GM21529 (cell line): ENCODE measurements at regions not wholly inside any gene's neighbourhood (a gene's known extent, or its start where the extent isn't known, plus 50 kb on each side); places are given as distances from the start of the nearest gene placed in this dataset.
A peak's percentile ranks its signal among the peaks of the same experiment; 100 is the strongest.

Source experiments
- ATAC-seq: cut with Tn5 transposase; IDR thresholded peaks from one replicate; pipeline ENCODE4 v1.9.1; 2021; ENCODE audit not compliant: unreplicated experiment

DNA sequence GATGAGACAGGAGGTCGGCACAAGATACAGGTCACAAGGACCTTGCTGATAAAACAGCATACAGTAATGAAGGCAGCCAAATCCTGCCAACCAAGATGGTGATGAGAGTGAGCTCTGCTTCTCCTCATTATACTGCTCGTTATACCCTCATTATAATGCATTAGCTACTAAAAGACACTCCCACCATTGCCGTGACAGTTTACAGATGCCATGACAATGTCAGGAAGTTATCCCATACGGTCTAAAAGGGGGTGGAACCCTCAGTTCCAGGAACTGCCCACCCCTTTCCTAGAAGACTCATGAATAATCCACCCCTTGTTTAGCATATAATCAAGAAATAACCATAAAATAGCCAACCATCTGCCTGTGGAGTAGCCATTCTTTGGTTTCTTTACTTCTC, 224.2 kb downstream of the RBM43 start:
- ATAC-seq, result no peak

DNA sequence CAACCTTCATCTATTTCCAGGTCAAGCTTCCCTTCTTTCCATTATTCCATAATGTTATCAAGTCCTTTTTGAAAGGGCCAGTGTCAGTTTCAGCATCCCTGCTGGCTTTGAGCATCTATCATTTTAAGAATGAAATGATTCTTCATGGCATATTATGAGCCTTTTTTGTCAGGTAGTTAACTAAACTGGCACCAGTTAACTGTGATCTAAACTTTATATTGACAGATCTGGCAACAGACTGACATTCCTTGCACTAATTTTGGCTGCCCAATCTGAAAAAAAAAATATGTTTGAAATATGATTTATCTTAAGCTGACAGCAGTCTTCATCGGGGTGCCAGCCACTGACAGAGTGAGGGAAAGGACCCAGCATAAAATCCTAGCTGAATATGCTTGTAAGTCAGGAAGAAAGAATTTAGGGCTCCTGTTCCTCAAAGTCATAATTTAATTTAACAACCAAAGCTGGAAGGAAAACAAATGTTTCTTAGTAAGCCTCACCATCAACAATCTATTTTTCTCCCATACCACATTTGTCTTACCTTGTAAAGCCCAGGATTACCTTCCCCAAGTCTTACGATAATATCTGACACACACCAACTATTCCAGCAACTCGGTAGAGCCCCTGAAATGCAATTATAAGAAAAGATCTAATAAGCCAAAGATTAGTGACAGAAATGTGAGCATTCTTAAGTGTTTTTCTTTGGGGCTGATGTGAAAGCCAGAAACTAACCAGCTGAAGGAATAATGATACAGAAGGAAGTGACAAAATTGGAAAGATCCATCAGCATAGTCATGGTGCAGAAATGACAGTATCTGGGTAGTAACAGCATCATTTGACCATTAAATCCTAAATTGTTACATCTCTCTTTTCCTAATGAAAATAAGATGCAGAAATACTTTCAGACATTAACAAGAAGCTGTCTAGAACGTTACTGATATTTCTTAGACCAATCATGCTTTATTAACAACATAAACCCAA, 228.1 kb downstream of the RBM43 start:
- ATAC-seq, result no peak

DNA sequence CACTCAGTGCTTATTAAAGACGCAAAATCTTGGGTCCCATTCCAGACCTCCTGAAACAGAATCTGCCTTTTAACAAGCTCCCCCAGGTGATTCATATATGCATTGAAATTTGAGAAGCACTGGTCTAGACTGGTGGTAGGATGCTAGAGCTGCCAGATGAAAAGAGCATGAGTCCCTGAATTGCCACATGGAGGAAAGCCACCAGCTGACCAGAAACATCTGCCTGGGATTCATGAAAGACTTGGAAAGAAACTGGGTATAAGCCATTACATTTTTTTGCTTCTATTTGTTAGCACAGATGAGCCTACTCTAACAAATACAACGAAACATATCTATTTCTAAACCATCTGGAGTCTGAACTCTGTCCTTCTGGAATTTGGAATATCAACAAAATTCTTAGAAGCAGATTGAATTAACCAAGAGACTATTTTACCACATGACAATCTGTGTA, 228.9 kb downstream of the RBM43 start:
- ATAC-seq, result no peak

DNA sequence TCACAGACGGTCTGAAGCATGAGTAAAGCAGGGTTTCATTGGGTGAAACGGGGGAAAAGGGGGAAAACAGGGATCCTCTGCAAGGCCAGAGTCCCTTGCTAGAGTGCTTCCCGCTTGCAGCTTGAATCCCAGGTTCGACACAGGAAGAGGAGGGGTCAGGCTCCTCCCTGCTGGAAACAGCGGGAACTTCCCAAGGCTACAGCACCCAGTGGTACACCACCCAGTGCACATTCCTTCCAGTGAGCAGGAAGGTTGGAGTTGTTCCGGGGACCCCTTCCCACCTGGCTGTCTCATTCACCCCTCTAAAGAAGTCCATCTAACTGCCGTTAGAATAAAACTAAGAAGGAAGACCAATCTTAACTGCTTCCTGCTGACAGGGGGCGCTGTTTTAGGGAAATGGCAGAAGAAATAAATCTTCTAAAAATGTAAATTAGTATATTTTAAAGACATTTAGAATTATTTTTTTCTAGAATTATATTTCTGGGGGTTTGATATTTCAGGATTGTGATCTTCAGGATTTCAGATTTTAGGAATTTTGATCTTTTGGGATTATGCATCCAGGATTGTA, 230.9 kb downstream of the RBM43 start:
- no peak for ATAC-seq

DNA sequence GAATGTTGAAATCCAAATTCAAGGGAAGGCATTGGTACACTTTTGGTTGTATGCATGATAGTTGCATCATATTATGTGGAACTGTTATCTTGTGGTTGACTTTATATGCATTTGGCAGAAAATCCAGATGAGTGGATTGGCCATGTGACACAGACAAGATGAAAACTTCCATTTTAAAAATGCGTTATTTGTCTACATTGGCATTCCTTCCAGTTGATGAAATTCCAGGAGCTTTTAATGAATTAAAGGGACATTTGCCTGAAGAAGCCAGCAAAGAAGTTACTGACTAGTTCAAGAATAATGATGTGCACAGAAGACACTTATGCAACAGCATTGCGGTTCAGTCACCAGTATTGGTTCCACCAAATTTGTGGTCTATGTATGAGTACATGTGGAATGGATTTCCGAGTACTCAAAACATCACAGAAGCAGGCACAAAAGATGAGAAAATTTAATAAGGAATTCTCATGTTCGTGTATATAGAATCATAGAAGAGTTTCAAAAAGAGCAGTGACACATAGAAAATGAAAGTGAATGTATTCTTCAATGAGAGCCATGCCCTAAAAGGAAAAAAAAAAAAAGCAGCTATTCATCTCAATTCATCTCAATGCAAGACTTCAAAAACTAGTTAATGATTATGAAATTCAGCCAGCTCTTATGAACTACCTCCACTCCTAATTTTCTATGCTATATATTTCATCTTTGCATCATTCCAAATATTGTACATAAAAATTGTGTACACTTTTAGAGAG, 232.1 kb downstream of the RBM43 start:
- ATAC-seq, result no peak

DNA sequence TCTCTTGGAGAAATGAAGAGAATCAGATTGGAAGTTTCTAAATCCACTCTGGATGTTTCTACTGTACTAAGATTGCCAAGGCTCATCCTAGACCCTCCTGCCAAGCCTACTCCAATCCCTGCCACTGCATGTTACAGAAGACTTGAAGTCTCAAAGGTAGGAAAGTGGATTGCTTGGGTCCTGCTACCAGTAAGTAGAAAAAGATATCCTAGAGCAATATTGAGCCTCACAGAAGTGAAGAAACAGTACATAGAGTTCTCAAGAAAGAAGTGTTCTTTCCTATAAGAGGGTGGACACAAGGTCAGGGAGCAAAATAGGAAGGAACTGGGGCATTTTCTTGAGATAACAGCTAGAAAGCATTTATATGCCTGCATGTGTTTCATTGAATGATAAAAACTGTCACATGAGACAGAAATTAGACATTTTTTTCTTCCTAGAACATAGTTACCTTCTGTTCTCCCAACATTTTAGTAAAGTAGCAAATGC, 232.9 kb downstream of the RBM43 start:
- ATAC-seq, result no peak

DNA sequence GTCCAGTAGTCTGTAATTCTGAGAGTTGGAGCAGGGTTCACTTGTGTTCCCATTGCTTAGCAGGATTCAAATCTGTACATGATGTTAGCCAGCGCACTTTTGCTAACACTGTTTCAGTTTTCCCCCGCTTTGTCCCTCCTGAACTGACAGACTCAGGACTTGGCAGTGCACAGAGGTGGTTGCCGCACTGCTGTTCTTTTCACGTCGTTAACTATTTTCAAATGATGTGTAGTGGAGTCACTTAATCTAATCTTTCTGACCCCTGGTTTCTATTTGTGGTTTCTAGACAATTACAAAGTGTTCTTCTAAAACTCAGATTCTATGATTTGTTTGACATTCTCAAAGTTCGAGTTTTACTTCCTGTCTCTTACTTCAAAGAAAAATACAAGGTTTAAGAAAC, 234.5 kb downstream of the RBM43 start:
- ATAC-seq, result no peak

DNA sequence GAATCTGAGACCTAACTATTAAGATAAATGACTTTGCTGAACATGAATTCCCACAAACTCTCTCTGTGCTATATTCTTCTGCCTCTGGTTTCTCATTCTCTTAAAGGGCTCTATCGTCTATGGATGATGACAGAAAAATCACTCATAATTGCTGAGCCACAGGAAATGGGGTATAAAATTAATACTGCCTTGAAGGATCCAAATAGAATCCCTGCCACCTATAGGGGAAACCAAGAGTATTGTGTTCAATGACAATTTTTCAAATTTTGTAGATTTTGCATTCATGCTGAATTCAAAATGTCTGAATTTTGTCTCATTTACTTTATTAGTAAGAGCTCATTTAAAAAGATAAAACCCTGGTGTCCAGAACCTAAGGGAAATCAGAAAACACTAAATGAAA, 235.8 kb downstream of the RBM43 start:
- ATAC-seq, result no peak

DNA sequence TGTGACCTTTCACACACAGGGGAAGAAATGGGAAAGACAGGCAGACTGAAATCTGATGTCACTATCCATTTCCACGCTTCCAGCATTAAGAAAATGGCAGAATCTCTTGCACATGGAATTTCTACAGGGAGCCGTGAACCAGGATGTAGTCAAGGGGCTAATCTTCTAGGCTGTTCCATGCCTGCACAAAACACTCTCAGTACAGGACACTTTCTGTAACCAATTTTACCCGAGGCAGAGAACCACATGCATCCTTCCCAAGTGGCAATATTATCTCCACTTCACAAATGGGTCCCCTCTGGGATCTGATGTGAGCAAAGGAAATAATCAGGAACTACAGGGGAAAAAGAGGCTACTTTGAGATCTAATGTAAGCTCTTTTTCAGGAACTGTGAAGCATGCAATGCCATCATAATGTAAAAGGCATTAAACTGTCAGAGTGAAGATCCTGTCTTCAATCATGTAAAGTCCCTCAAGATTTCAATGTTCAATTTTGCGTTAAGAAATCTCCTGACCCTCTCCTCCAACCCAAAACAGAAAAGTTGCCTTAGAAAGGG, 236.9 kb downstream of the RBM43 start:
- no peak for ATAC-seq

DNA sequence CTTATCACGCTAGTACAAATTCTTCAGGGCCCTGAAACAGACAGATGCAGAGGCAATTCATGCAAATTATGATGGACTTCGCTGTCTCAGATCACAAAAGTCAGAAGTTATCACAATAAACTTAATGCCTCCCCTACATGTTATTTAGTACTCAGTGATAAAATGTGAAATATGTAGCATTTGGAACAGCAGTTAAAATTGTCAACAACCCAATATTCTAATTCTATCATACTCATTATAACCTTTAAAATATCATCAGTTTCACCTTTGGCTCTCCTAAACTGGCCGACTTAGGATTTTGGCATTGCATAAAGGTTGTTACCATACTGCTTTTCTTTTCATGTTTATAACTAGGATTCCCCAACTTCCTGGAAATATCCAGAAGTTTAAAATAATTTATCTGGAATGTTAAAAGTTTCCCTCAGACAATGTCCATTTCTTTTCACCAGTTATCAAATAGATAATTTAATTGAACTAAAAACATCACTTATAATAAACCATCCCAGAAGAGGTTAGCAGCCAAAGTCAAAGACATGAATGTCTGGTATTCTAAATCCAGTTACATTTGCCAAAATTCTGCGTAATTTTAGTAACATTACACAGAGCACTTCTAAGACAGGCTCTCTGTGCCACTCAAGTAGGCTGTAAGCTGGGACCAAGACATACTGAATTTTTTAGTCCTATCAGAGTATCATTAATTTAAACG, 239.8 kb downstream of the RBM43 start:
- ATAC-seq, result no peak

DNA sequence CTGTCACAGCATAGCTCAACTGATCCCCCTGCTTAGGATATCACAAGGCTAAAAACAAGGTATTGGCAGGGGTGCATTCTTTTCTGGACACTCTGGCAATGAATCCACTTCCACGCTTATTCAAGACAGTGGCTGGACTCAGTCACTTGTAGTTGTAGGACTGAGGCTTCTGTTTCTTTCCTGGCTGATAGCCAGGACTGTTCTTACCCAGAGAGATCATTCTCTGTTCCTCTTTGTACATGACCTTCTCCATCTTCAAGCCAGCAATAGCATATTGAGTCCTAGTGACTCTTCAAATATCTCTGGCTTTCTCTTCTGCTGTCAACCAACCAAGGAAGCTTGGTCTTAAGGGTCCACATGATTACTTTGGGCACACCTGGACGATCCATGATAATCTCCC, 241.3 kb downstream of the RBM43 start:
- ATAC-seq, result peak; percentile 97

DNA sequence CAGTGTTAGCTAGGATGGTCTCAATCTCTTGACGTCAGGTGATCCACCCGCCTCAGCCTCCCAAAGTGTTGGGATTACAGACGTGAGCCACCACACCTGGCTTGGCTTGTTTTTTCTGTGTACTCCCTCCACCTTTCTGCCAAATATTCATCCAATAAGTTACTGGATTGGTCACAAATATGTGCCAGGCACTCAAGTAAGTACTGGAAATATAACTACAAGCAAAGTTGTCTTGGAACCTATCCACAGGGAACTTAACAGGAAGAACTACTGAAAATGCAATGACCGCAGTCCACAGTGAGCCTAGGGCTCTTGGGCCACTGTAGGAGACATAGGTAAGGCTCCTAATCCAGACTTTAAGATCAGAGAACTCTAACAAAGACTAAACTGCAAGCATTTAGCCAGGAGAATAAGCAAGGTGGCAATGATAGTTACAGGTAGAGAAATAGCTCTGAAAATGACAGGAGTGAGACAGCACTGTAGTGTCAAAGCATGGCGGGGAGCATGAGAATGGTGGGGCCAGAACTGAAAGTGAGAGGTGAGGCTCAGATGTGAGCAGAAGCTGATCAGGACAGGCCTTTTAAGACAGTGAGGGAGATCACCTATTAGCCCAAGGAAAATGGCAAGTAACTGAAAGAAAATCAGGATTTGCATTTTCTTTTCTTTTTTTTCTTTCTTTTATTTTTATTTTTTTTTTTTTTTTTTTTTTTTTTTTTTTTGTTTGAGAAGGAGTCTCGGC, 252.1 kb downstream of the RBM43 start:
- no peak for ATAC-seq

DNA sequence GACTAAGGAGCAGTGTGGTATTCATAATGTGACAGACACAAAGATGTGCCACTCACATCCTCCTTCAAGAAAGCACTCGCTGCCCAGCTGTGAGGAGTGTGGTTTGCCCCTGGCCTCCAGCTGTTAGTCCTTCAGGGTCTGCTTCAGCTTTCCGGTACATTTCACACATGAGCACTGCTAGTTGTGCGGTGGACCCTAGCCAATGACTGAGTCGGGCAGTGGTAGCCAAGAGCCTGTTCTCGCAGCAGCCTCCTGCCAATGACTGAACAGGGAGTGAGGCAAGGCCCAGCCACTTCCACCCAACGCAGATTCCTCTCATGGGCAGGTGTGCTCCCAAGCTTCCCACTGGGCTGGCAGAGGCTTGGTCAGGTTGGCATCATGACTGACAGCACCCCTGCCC, 254.3 kb downstream of the RBM43 start:
- no peak for ATAC-seq

DNA sequence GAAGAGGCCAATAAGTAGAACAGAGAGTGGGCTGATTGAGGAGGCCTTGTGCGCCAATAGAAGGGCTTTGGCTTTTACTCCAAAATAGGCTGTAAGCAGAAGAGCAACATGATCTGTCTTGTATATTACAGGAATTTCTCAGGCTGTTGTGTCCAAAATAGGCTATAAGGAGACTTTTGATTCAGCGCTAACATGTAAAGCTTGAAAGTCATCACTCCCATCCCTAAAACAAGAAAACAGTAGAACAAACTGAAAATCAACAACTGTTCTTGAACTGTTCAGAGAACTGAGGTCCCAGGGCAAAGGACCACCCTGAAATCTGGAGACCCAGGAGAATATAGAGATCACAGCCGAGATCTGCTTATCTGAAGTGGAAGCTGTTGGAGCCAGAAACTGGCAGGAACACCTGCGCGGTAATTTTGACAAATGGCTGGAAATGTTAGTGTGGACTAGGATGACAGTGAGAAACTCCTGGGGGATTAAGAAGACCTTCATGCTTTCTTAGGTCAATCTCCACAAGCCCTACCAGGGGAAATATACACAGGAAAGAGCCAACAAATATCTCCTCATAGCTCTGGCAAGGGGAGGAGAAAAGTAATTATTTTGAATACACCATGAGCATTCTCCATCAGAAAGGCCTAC, 258.6 kb downstream of the RBM43 start:
- no peak for ATAC-seq

DNA sequence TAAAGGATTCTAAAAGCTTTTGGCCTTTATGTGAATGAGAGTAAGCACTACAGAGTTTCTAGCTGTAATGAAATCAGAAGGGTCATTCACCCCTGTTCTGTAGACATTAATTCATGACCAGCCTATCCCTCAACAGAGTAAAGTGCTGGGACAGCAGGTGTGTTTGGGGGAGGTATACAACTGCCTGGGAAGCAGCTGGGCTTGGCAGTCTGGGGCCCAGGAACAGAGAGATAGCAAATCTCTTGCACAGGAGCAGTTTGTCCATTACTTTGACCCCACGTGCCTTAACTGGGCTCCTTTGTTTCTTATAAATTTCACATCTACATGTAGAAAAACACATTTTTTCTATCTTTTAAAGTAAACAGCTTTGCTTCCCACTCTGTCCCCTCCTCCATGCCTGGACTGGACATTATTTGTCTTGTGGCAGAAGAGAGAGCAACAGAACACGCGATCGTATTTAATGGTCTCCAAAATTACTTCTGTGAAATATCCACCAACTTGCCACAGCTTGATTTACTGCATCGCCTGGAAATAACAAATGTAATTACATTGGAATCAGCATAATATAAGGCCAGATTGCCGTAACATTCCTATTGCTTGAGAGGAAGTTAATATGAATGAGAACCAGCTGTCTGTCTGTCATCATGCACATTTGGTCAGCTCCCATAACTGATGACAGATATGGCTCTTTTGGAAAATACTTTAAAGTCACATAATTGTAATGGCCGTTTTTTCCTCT, 263.8 kb downstream of the RBM43 start:
- ATAC-seq, result no peak

DNA sequence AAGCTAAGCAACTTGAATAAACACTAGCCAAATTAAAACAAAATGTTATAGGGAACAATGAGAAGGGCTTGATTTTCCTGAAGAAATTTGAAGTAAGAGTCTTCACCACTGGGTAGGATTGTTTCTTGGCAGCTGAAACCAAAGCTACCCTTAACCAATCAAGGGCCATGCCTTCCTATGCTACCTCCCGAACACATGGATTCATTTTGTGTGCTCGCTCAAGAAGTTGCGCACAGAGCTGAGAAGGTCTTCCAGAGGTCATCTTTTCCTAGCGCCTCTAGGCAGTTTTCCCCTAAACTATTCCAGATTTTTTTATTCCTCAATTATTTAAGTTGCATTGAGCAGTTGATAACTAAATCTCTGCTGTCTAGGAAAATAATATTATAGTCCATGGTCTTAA, 264.6 kb downstream of the RBM43 start:
- ATAC-seq, result no peak

DNA sequence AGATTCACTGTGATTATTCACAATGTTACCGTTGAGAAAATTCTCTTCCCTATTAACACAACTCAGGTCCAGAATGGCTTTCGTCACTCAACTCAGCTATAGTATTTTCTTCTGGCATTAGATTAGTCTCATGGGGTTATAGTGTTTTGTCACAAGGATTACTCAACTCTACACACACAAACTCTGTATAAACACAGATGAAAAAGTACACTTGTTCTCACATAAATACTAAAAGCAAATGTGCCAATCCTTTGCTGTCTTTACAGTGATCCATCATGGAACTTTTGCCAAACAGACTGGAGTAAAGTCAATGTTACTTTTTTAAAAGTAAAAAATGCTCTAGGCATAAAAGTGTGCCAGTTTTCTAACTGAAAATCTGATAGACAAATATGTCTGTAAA, 267.6 kb downstream of the RBM43 start:
- ATAC-seq, result no peak

DNA sequence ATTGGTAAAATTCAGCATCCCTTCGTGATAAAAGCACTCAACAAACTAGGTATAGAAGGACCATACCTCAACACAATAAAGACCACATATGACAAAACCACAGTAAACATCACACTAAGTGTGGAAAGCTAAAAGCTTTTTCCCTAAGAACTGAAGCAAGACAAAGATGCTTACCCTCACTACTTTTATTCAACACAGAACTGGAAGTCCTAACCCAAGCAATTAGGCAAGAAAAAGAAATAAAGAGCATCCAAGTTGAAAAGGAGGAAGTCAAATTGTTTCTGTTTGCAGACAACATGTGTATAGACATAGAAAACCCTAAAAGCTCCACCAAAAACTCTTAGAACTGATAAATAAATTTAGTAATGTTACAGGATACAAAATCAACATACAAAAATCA, 271.7 kb downstream of the RBM43 start:
- no peak for ATAC-seq

DNA sequence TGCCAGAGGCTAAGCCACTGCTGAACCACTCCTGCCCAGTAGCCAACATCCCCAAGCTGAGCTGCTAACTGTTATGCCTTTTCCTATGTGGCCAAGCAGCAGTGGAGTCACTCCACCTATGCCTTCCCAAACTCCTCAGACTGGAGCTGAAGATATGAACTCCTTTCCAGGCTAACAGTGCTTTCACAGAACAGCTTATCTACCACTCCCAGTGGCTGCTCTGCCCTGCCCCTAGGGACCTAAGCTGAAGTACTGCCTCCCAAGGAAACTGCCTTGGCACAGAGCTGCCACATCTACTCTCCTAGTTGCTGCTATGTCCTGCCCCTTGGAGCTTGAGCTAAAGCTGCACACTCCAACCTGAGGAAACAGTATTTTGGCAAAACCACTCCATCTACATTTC, 275.9 kb downstream of the RBM43 start:
- no peak for ATAC-seq
